ENCODE measurements at regions not wholly inside any gene's neighbourhood (a gene's known extent, or its start where the extent isn't known, plus 50 kb on each side); places are given as distances from the start of the nearest gene placed in this dataset.

DNA sequence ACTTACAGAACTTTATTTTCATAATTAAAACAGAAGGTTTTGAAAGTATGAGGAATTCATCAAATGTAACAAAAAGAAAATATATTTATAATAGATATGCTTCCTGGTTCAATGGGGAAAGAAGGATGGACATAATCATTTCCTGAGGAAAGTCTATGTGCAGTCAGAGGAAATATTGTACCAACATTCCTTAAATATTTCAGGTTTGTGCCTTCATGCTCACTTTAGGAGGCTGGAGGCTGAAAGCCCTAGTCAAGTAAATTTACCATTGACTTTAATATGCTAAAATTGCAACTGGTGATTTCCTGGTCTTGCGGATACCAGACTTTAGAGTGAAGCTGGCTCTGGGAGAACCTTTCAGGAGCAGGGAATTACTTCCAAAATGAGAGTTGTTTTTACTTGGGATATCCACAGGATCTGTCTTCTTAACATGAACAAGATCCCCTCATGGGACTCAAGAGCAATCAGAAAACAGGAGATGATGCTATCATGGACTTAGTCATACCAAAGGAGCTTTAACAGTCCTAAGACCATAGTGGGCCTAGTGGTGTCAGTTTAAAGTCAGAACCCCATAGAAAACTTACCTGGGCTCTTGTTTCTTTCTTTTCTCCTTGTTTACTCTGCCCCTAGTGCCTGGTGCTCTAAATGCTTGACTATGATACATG lies 762.8 kb upstream of the GRAMD2B start:
- TF ChIP-seq, protein P1, sequence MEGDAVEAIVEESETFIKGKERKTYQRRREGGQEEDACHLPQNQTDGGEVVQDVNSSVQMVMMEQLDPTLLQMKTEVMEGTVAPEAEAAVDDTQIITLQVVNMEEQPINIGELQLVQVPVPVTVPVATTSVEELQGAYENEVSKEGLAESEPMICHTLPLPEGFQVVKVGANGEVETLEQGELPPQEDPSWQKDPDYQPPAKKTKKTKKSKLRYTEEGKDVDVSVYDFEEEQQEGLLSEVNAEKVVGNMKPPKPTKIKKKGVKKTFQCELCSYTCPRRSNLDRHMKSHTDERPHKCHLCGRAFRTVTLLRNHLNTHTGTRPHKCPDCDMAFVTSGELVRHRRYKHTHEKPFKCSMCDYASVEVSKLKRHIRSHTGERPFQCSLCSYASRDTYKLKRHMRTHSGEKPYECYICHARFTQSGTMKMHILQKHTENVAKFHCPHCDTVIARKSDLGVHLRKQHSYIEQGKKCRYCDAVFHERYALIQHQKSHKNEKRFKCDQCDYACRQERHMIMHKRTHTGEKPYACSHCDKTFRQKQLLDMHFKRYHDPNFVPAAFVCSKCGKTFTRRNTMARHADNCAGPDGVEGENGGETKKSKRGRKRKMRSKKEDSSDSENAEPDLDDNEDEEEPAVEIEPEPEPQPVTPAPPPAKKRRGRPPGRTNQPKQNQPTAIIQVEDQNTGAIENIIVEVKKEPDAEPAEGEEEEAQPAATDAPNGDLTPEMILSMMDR (conservative IDR thresholded peaks at IDR 0.05; ENCODE audit: low read depth, low read length), result no peak
- no peak for TF ChIP-seq EZH2 (IDR thresholded peaks at IDR 0.05; ENCODE audit: low read length, unreplicated experiment)
